A549 (cell line): ENCODE measurements at regions not wholly inside any gene's neighbourhood (a gene's known extent, or its start where the extent isn't known, plus 50 kb on each side); places are given as distances from the start of the nearest gene placed in this dataset.

Source experiments
- ATAC-seq, 2 experiments: fragments of 200-7000 bp in 1 of 2; fragments of >200 bp in 1 of 2; cut with Nextera tagmentation in 1 of 2; cut with Tn5 transposase in 1 of 2; 3 replicates each; pipeline versions ENCODE4 v1.8.0 to v1.9.1; 2018 to 2020; ENCODE audit warnings: mild to moderate bottlenecking in 1 of 2, moderate library complexity in 1 of 2
- CTCF ChIA-PET: fragments of 300-600 bp; sonication (Branson Sonifier 250); formaldehyde crosslinking; extraction: SDS; loops from one replicate; lab custom pipeline; 2021; ENCODE audit warnings: antibody characterized with exemption, inconsistent platforms; lab: Yijun Ruan, JAX
- POLR2A ChIA-PET: fragments of 350-600 bp; formaldehyde crosslinking; extraction: SDS; loops from one replicate; lab custom pipeline; 2021; ENCODE audit warnings: antibody characterized with exemption, inconsistent platforms; lab: Yijun Ruan, JAX
- DNase-seq, 2 experiments: peaks; one replicate each; pipeline versions ENCODE4 v3.0.0 to v3.0.0-alpha.2; 2011 to 2016; ENCODE audit warnings: low read depth in 1 of 2, low spot score in 1 of 2
- FAIRE-seq: peaks from 2 replicates; lab custom pipeline; 2011; peaks lifted over from hg19 to GRCh38; lab: Jason Lieb, UNC
- H3K27ac ChIP-seq, 2 experiments: fragments of >200 bp; sonication (Bioruptor Twin); formaldehyde crosslinking; 3 replicates each; pipeline ENCODE4 v1.5.1; 2016 to 2017
- H3K4me1 ChIP-seq: fragments of >200 bp; sonication (Bioruptor Twin); formaldehyde crosslinking; 3 replicates; pipeline ENCODE4 v1.6.1; 2016
- H3K4me2 ChIP-seq: fragments of >200 bp; sonication (Bioruptor Twin); formaldehyde crosslinking; 3 replicates; pipeline ENCODE4 v1.6.1; 2016
- H3K4me3 ChIP-seq: fragments of >200 bp; sonication (Bioruptor Twin); formaldehyde crosslinking; 3 replicates; pipeline ENCODE4 v1.5.1; 2016
- H3K9me3 ChIP-seq: fragments of >200 bp; sonication (Bioruptor Twin); formaldehyde crosslinking; 3 replicates; pipeline ENCODE4 v1.6.1; 2016
- BHLHE40 ChIP-seq: IDR thresholded peaks from 2 replicates; pipeline ENCODE4 v1.6.1; 2012; ENCODE audit warnings: low read depth, low read length, inconsistent platforms
- CBX8 ChIP-seq: fragments of 200-600 bp; sonication (generic); IDR thresholded peaks from 2 replicates; pipeline ENCODE4 v1.6.1; 2016
- CEBPB ChIP-seq, 2 experiments: fragments of >200 bp in 1 of 2; sonication (Bioruptor Twin) in 1 of 2; formaldehyde crosslinking in 1 of 2; IDR thresholded peaks; 2 replicates each; pipeline ENCODE4 v1.6.1; 2012 to 2016
- CHD2 ChIP-seq: fragments of 150-350 bp; IDR thresholded peaks from 2 replicates; pipeline ENCODE4 v1.6.1; 2014; ENCODE audit warnings: low read length; ENCODE audit not compliant: partially characterized antibody
- CHD4 ChIP-seq: fragments of 200-600 bp; sonication (generic); IDR thresholded peaks from 2 replicates; pipeline ENCODE4 v1.6.1; 2016; ENCODE audit warnings: antibody characterized with exemption, mild to moderate bottlenecking, borderline replicate concordance
- EHF ChIP-seq: fragments of 250-450 bp; sonication (Bioruptor Pico); IDR thresholded peaks from 2 replicates; pipeline ENCODE4 v1.5.0; 2020; ENCODE audit warnings: mild to moderate bottlenecking
- EHMT2 ChIP-seq: fragments of 200-600 bp; sonication (generic); IDR thresholded peaks from 2 replicates; pipeline ENCODE4 v1.6.1; 2016; ENCODE audit warnings: antibody characterized with exemption, low read depth, mild to moderate bottlenecking, moderate library complexity
- ESRRA ChIP-seq: fragments of 150-350 bp; IDR thresholded peaks from 2 replicates; pipeline ENCODE4 v1.6.1; 2014; ENCODE audit warnings: mild to moderate bottlenecking, low read length, borderline replicate concordance
- FOSB ChIP-seq: fragments of 250-450 bp; sonication (Bioruptor Pico); IDR thresholded peaks from 2 replicates; pipeline ENCODE4 v1.5.0; 2020; ENCODE audit warnings: mild to moderate bottlenecking, moderate library complexity
- FOXS1 ChIP-seq: fragments of 250-450 bp; sonication (Bioruptor Pico); IDR thresholded peaks from 2 replicates; pipeline ENCODE4 v1.5.0; 2020; ENCODE audit warnings: mild to moderate bottlenecking, moderate library complexity
- HDAC2 ChIP-seq: fragments of 200-600 bp; sonication (generic); IDR thresholded peaks from 2 replicates; pipeline ENCODE4 v1.6.1; 2016
- HMGXB4 ChIP-seq: fragments of 250-450 bp; sonication (Bioruptor Pico); IDR thresholded peaks from 2 replicates; pipeline ENCODE4 v1.5.0; 2021; ENCODE audit warnings: mild to moderate bottlenecking, moderate library complexity, borderline replicate concordance
- HOXB5 ChIP-seq: fragments of 250-450 bp; sonication (Bioruptor Pico); IDR thresholded peaks from 2 replicates; pipeline ENCODE4 v1.5.0; 2020; ENCODE audit warnings: mild to moderate bottlenecking, moderate library complexity
- JUN ChIP-seq, 2 experiments: fragments of >200 bp; sonication (Bioruptor Twin); formaldehyde crosslinking; IDR thresholded peaks; 2 replicates in 1 of 2; 3 replicates in 1 of 2; pipeline ENCODE4 v1.6.1; 2016 to 2017
- JUNB ChIP-seq: fragments of >200 bp; sonication (Bioruptor Twin); formaldehyde crosslinking; IDR thresholded peaks from 2 replicates; pipeline ENCODE4 v1.6.1; 2016
- KDM1A ChIP-seq: fragments of 200-600 bp; sonication (generic); IDR thresholded peaks from 2 replicates; pipeline ENCODE4 v1.6.1; 2016; ENCODE audit warnings: low read depth, mild to moderate bottlenecking
- KDM5A ChIP-seq: fragments of 200-600 bp; sonication (generic); IDR thresholded peaks from 2 replicates; pipeline ENCODE4 v1.6.1; 2016; ENCODE audit warnings: antibody characterized with exemption, mild to moderate bottlenecking
- MAX ChIP-seq: IDR thresholded peaks from 2 replicates; pipeline ENCODE4 v1.6.1; 2012
- MAZ ChIP-seq: fragments of 150-350 bp; IDR thresholded peaks from 2 replicates; pipeline ENCODE4 v1.6.1; 2014; ENCODE audit warnings: antibody characterized with exemption, low read depth, low read length, borderline replicate concordance
- MYC ChIP-seq: IDR thresholded peaks from 2 replicates; pipeline ENCODE4 v1.6.1; 2012; ENCODE audit warnings: mild to moderate bottlenecking, inconsistent platforms, low read length, improper control_type of control experiment, borderline replicate concordance
- NFE2L2 ChIP-seq: fragments of 150-350 bp; conservative IDR thresholded peaks from 2 replicates; pipeline ENCODE4 v1.6.1; 2014; ENCODE audit warnings: low read length
- NPAS2 ChIP-seq: fragments of 250-450 bp; sonication (Bioruptor Pico); IDR thresholded peaks from 2 replicates; pipeline ENCODE4 v1.8.0; 2022; ENCODE audit warnings: mild to moderate bottlenecking, moderate library complexity, borderline replicate concordance
- NR3C1 ChIP-seq: fragments of >200 bp; sonication (Bioruptor Twin); formaldehyde crosslinking; IDR thresholded peaks from 3 replicates; pipeline ENCODE4 v1.6.1; 2017
- PBX3 ChIP-seq: IDR thresholded peaks from 2 replicates; pipeline ENCODE4 v1.6.1; 2012
- POLR2A ChIP-seq: IDR thresholded peaks from 2 replicates; pipeline ENCODE4 v1.6.1; 2012; ENCODE audit warnings: mild to moderate bottlenecking, low read length
- RAD21 ChIP-seq, 2 experiments: fragments of >200 bp in 1 of 2; sonication (Bioruptor Twin) in 1 of 2; formaldehyde crosslinking in 1 of 2; IDR thresholded peaks in 1 of 2; conservative IDR thresholded peaks in 1 of 2; 2 replicates in 1 of 2; 3 replicates in 1 of 2; pipeline ENCODE4 v1.6.1; 2012 to 2018; ENCODE audit warnings: inconsistent platforms in 1 of 2
- RARB ChIP-seq: fragments of 250-450 bp; sonication (Bioruptor Pico); IDR thresholded peaks from 2 replicates; pipeline ENCODE4 v1.8.0; 2021; ENCODE audit warnings: mild to moderate bottlenecking, moderate library complexity
- RNF2 ChIP-seq: fragments of 200-600 bp; sonication (generic); IDR thresholded peaks from 2 replicates; pipeline ENCODE4 v1.6.1; 2016; ENCODE audit warnings: low read depth, mild to moderate bottlenecking, antibody characterized with exemption, moderate library complexity, borderline replicate concordance
- SMC3 ChIP-seq: fragments of >200 bp; sonication (Bioruptor Twin); formaldehyde crosslinking; IDR thresholded peaks from 3 replicates; pipeline ENCODE4 v1.6.1; 2018; ENCODE audit warnings: inconsistent platforms
- SREBF2 ChIP-seq: fragments of 450-650 bp; IDR thresholded peaks from 2 replicates; pipeline ENCODE4 v1.6.1; 2014; ENCODE audit warnings: mild to moderate bottlenecking, moderate library complexity
- TFCP2L1 ChIP-seq: fragments of 250-450 bp; sonication (Bioruptor Pico); IDR thresholded peaks from 2 replicates; pipeline ENCODE4 v1.5.0; 2021; ENCODE audit warnings: mild to moderate bottlenecking
- USF2 ChIP-seq: fragments of 450-650 bp; IDR thresholded peaks from 2 replicates; pipeline ENCODE4 v1.6.1; 2014; ENCODE audit warnings: antibody characterized with exemption
- ZFP36 ChIP-seq: fragments of 450-650 bp; IDR thresholded peaks from 2 replicates; pipeline ENCODE4 v1.6.1; 2014; ENCODE audit warnings: borderline replicate concordance; ENCODE audit not compliant: partially characterized antibody
- ZNF302 ChIP-seq: fragments of 250-450 bp; sonication (Bioruptor Pico); IDR thresholded peaks from 2 replicates; pipeline ENCODE4 v1.9.0; 2021; ENCODE audit warnings: inconsistent platforms, mild to moderate bottlenecking, moderate library complexity
- WGBS: methylation state at CpG from one replicate; pipeline ENCODE4 v1.1.6; 2017; ENCODE audit errors: missing lambda C conversion rate; 5-methylcytosine and 5-hydroxymethylcytosine counted together
- TF ChIP-seq, protein P1 (sequence below): fragments of 150-350 bp; IDR thresholded peaks from 2 replicates; pipeline ENCODE4 v1.6.1; 2014; ENCODE audit warnings: low read depth, mild to moderate bottlenecking, low read length

GRCh38 chr6:145530454-145530853 lies 204.9 kb downstream of the EPM2A start (continued):
- TF ChIP-seq EHF (no peak), HOXB5 (CRISPR knock-in tag) (no peak), CEBPB (IDR thresholded peaks at IDR 0.05) (no peak)

- no peak for TF ChIP-seq RAD21 (conservative IDR thresholded peaks at IDR 0.05 in 1 of 2, IDR thresholded peaks at IDR 0.05 in 1 of 2)
- TF ChIP-seq CHD4 = no peak
- no peak for TF ChIP-seq JUN (IDR thresholded peaks at IDR 0.05)
- no peak for TF ChIP-seq CHD2
- TF ChIP-seq EHMT2 = no peak
- TF ChIP-seq ZNF302 (CRISPR knock-in tag) = no peak
- no peak for TF ChIP-seq CBX8
- TF ChIP-seq MAZ = no peak
- TF ChIP-seq JUNB = no peak
- TF ChIP-seq FOSB (CRISPR knock-in tag) = no peak
- no peak for TF ChIP-seq FOXS1 (CRISPR knock-in tag)
- no peak for TF ChIP-seq RNF2
- TF ChIP-seq POLR2A = no peak
- ChIA-PET POLR2A (no interaction called here), CTCF (no interaction called here)
- WGBS = 0% methylated on average over 1 of the region's 1 CpG
- Histone ChIP-seq H3K4me2 (no peak overlapping the region), H3K4me3 (no peak overlapping the region), H3K27ac (no peak overlapping the region), H3K4me1 (no peaks in the 10 kb centered on the region), H3K9me3 (no peaks in the 10 kb centered on the region)
- no peak for FAIRE-seq
- DNase-seq = no peak
- no peak for ATAC-seq
Observed at GRCh38 chr6:145531032-145531431, 204.3 kb downstream of the EPM2A start.

DNA sequence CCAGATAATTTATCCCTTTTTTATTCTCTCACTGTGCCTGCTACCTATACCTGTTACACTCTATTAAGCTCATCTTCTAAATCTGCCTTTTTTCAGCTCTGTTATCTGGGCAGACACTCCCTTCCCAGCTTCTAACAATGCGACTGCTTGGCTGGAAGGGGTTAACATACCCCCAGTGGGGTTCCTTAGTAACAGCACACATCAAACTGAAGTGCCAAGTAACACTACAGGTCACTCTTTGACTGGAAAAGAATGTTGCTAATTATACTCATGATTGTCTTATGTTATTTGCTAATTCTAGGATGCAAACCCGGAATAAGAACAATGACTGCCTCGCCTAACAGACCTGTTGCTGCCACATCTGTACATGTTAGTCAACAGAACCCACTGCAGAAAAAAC lies 203.5 kb downstream of the EPM2A start:
- 51% methylated on average over 3 of the region's 3 CpGs for WGBS
- ATAC-seq = no peak
- no peak for FAIRE-seq

DNA sequence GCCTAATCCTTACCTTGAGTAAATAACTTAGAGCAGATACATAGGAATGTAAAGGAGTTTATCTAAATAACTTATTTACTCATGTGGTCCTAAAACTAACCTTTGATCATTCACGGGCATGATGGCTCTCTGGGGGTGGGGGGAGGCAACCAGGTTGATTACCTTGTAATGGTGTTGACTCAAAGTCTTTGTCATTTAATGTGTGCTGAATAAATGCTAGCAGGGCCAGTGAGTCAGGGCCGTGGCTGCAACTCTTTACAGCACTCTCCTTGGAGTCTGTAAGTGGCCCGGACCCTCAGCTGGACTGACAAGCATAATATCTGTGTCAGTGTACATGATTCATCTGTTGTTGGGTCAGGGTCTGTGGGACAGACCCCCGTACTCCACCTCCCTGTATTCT lies 203.0 kb downstream of the EPM2A start:
- Histone ChIP-seq H3K4me1 (no peaks in the 10 kb centered on the region), H3K27ac (no peak overlapping the region), H3K9me3 (no peaks in the 10 kb centered on the region), H3K4me2 (no peak overlapping the region), H3K4me3 (no peak overlapping the region)
- DNase-seq (no peak), FAIRE-seq (no peak), ATAC-seq (no peak)
- CTCF ChIA-PET = no interaction called here
- 2% methylated on average over 4 of the region's 4 CpGs for WGBS
- POLR2A ChIA-PET = no interaction called here
- TF ChIP-seq POLR2A = no peak
- TF ChIP-seq HMGXB4 = no peak
- TF ChIP-seq NFE2L2 = no peak
- no peak for TF ChIP-seq PBX3
- no peak for TF ChIP-seq RARB (CRISPR knock-in tag)
- TF ChIP-seq MAZ = no peak
- TF ChIP-seq JUNB = no peak
- no peak for TF ChIP-seq ZFP36
- no peak for TF ChIP-seq TFCP2L1 (CRISPR knock-in tag)
- TF ChIP-seq, protein P1, sequence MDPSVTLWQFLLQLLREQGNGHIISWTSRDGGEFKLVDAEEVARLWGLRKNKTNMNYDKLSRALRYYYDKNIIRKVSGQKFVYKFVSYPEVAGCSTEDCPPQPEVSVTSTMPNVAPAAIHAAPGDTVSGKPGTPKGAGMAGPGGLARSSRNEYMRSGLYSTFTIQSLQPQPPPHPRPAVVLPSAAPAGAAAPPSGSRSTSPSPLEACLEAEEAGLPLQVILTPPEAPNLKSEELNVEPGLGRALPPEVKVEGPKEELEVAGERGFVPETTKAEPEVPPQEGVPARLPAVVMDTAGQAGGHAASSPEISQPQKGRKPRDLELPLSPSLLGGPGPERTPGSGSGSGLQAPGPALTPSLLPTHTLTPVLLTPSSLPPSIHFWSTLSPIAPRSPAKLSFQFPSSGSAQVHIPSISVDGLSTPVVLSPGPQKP = no peak
- no peak for TF ChIP-seq CBX8

More for the DNA sequence above, 203.5 kb downstream of the EPM2A start:
- no peaks in the 10 kb centered on the region for H3K4me1 ChIP-seq
- H3K27ac ChIP-seq = no peak overlapping the region
- ChIA-PET CTCF (no interaction called here), POLR2A (no interaction called here)
- no peak overlapping the region for H3K4me2 ChIP-seq
- no peaks in the 10 kb centered on the region for H3K9me3 ChIP-seq
- DNase-seq = no peak
- H3K4me3 ChIP-seq = no peak overlapping the region
- TF ChIP-seq HDAC2 (no peak), MYC (no peak), BHLHE40 (no peak), NPAS2 (CRISPR knock-in tag) (no peak), SREBF2 (no peak), FOXS1 (CRISPR knock-in tag) (no peak), KDM1A (no peak), ESRRA (no peak), NR3C1 (no peak), USF2 (no peak), RARB (CRISPR knock-in tag) (no peak), MAX (no peak), SMC3 (no peak), KDM5A (no peak), NFE2L2 (no peak), ZFP36 (no peak), CBX8 (no peak)
